ENCODE measurements at regions not wholly inside any gene's neighbourhood (a gene's known extent, or its start where the extent isn't known, plus 50 kb on each side); places are given as distances from the start of the nearest gene placed in this dataset.
A peak's percentile ranks its signal among the peaks of the same experiment; 100 is the strongest.
"Not testable (repeated sequence)": the region's sequence is repeated elsewhere in the genome, so short reads cannot be mapped to it uniquely, and the experiment has no call there.

DNA sequence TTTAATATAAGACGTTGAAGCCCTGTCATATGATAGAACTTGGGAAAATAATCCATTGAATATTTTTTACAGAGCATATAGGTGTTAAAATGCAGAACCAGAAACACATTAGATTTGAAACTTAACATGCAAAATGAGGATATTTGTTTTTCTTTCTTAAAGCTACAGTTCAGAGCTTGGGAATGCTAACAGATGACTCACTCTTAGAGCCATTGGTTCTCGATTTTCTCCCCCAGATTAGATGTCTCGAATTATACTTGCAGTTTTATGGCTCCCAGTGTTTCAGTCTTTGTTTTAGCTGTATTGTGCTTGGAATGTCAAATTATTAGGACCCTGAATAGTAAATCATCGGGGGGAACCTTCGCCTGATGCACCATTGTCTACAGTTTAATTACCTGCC is 575.7 kb upstream of the ZP4 start:
- DNase-seq (ENCODE audit: low read depth, low spot score), result peak; percentile 48

DNA sequence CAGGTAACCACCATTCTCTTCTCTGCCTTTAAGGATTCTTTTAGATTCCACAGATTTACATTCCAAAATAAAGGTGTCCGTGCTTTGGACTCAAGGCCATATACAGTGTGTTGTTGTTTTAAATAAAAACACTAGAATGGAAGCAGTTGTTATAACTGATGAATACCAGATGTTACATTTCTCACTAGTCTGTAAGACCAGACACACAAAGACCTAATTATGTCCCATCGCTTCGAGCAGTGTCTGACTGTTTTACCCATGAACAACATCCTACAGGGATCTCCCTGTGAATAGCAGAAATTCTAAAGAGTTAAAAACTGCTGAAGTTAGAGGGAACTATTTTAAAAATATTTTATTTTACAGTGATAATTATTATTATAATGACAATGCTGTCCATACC is 574.7 kb upstream of the ZP4 start:
- no peak for DNase-seq (ENCODE audit: low read depth, low spot score)

DNA sequence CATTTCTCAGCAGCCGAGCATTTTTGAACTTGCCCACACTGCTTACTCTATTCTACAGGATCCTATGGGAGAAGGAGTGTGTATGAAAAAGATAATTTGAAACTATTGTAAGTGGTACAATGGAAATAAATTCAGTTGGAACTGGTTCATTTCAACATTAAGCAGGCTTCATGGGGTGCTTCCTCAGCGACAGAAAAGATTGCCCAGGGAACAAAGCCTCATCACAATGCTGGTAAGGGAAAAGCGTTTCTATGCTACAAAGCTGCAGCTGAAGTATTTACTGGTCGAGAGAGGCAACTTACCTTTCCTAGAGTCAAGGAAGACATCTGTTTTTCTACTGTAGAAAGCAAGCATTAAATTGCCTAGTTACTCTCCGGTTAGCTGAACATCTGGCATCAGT is 568.2 kb upstream of the ZP4 start:
- DNase-seq (ENCODE audit: low read depth, low spot score), result no peak

- no peak for DNase-seq (ENCODE audit: low read depth, low spot score)
These were observed 566.9 kb upstream of the ZP4 start for GRCh38 chr1:238457610-238458009.

GRCh38 chr1:238451781-238452310 is 561.1 kb upstream of the ZP4 start:
- no peak for DNase-seq (ENCODE audit: low read depth, low spot score)

GRCh38 chr1:238450976-238451375 is 560.3 kb upstream of the ZP4 start:
- DNase-seq (ENCODE audit: low read depth, low spot score), result no peak

DNA sequence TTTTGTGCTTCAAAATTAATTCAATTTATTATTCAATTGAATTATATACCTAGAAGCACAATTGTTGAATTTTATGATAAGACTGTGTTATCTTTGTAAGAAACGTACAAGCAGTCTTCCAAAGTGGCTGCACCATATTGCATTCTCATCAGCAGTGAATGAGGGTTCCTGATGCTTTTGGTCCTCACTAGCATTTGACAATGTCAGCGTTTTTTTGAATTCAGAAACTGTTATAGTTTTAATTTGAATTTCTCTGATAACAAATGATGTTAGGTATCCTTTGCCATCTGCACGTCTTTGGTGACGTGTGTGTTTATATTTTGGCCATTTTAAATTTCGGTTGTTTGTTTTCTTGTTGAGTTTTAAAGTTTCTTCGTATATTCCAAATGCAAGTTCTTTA is 553.0 kb upstream of the ZP4 start:
- DNase-seq (ENCODE audit: low read depth, low spot score), result no peak

DNA sequence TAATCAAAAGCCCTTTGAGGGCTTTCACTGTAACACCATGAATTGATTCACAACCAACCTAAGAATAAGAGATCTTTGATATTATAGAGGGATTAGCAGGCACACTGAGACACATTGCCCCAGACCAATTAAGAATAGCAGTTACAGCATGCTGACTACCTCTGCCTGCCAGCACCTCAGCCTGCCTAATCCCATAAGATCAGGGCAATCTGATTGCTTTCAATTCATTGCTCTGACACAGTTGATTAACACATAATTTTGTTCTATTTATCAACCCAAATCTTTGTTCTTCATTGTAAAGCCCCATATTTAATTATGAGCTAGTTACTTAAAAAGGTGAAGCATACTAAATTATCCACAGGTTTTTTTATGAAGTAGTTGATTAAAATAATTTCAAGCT is 548.8 kb upstream of the ZP4 start:
- no peak for DNase-seq (ENCODE audit: low read depth, low spot score)

DNA sequence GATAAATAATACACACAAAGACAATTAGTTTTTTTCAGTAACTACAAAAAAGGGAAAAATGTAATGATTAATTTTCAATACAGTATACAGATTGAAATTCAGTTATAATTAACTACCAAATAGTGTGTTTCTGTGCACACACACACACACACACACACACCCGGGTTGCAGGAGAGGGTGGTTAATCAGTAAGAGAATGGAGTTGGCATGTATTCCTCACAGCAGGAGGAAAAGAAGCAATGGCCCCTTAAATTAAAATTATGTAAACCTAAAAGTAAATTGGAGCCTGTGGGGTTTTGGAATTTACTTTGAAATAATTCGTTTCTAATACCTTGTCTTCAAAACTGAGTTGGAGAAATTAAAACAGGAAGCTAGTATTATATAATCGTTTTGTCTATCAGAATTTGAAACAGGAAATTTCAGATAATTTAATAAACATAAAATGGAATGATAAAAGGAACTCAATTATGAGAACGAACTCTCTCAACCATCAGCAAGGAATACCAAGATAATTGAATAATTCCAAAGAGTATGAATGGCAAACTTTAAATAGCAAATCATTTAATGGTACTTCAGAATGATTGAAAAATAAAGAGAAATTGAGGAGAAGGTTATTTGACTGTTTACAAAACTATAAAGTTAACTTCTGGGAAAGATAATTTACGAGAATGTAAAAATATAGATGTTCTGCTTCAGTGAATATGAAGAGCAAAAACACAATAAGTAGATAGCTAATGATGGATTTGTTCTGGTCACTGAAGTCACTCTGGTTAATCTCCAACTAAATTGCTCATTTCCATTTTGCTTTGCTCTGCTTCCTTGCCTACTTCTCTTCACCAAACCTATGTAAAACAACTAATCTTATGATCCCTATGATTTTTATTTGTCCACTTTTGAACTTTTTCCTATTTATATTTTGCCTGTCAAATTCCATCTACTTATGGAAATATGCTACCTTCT is 547.9 kb upstream of the ZP4 start:
- no peak for DNase-seq (ENCODE audit: low read depth, low spot score)

DNA sequence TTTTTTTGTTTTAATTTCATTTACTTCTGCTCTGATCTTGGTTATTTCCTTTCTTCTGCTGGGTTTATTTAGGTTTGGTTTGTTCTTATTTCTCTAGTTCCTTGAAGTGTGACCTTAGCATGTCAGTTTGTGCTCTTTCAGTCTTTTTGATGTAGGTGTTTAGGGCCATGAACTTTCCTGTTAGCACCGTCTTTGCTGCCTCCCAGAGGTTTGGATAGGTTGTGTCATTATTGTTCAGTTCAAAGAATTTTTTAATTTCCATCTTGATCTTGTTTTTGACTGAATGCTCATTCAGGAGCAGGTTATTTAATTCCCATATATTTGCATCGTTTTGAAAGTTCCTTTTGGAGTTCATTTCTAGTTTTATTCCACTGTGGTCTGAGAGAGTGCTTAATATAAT is 539.0 kb upstream of the ZP4 start:
- not testable (repeated sequence) for DNase-seq (ENCODE audit: low read depth, low spot score)

DNA sequence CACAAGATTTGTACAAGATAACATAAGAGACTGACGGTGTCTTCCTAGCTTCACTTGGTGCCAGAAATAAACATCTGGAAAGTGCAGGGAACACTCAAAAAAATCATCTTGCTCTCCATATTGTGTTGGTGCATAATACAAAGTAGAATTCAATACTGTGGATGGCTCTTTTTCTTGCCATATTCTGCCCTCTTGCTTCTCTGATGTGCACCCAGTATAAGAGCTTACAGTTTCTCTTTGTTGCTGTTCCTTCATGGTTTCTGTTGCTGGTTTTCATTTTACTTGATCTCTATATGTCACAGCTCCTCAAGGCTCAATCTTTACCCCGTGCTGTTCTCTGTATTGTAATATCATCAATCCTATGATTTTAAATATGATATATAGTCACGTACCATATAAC is 528.5 kb upstream of the ZP4 start:
- DNase-seq (ENCODE audit: low read depth, low spot score), result no peak

DNA sequence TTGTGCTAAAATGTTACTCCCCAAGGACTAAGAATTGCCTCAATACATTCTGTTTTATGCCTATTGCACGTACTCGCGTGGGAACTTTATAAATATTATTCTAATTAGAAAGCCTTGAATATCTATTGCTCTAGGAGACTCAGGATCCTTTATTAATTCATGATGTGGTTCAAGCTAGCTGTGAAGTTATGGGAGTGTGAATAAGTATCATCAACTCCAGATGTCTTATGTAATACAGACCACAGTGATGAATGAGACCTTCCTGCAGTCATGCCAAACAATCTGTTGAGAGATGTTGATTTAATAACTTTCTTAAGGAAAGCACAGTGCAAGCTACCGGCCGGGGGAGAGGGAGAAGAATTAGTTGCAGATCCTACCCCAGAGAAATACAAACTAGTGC is 519.2 kb upstream of the ZP4 start:
- DNase-seq (ENCODE audit: low read depth, low spot score), result peak; percentile 72

DNA sequence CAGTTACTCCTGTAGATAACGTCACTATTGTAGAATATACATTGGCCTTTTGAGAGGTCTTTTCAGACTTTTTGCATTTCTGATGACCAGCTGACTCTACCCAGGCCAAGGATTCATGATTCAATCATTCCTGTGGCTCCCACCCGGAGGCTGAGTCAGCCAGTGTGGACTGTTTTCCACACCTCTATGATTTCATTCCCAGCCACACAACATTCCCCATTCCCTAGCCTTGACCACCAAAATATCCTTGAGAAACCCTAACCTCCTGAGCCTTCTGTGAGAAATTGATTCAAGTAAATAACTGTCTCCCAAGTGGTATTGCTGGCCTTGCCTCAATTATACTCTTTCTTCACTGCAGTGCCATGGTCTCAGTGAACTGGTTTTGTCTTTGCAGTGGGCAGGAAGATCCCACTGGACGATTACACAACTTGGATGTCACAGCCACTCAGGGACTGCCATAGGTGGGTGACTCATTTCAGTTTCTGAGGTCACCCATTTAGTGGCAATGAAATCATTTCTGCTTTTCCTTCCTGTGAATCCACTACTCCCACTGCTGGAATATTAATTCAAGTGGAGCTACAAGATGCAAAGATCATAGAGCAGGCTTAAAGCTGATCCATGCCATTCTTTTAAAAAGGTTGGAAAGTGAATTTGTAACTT is 518.6 kb upstream of the ZP4 start:
- peak; percentile 97 for DNase-seq (ENCODE audit: low read depth, low spot score)

DNA sequence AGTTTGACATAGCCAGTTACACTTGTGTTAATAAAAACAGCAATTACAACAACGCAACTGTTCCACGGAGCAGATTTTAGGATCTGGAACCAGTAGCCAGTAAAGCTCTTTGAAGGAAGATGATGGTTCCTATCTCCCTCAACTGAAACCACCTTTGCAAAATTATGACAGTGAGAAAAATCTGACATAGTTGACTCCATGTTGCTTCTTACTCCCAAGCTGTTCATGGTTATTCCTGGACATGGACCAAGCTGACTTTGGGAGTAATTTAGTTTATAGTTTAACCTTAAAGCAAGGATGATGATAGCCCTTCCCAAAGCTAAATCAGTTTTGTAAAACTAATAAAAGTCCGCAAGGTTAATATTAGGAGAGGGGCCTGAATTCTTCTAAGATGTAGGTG is 518.0 kb upstream of the ZP4 start:
- DNase-seq (ENCODE audit: low read depth, low spot score), result no peak

GRCh38 chr1:238406098-238406860 is 515.6 kb upstream of the ZP4 start:
- DNase-seq (ENCODE audit: low read depth, low spot score), result no peak

DNA sequence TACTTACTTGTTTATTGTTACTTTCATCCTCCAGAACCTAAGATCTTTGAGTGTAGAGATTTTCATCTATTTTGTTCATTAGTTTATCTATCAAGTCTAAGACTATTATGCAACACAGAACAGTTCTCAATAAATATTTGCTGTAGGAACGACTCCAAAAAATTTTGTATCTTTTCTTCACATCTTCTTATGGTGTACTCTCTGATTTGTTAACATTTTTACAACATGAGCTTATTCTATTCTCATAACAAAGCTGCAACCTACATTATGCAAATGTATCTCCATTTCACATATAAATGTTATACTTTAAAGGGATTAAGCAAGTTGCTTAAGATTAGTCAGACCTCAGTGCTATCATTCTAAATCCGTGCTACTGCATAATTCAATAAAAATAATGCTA is 514.2 kb upstream of the ZP4 start:
- DNase-seq (ENCODE audit: low read depth, low spot score), result no peak

GRCh38 chr1:238404481-238404880 is 513.8 kb upstream of the ZP4 start:
- DNase-seq (ENCODE audit: low read depth, low spot score), result peak; percentile 47

DNA sequence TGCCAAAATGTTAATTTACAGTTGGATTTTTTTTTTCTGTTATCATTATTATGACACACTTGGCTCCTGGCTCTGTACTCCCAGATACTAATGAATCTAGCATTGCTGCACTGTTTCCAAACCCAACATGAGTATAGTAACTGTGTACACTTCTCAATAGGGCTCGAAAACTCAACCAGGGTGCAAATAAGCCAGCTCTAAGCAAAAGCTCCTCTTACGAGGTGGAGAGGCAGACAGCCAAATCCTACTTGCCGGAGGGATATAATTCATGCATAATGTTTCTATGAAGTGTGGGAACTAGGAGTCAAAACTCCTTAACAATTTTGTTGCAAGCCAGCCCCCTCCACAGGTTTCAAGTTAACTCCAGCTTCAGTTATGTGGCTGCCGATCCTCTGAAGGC is 510.4 kb upstream of the ZP4 start:
- DNase-seq (ENCODE audit: low read depth, low spot score), result peak; percentile 13

DNA sequence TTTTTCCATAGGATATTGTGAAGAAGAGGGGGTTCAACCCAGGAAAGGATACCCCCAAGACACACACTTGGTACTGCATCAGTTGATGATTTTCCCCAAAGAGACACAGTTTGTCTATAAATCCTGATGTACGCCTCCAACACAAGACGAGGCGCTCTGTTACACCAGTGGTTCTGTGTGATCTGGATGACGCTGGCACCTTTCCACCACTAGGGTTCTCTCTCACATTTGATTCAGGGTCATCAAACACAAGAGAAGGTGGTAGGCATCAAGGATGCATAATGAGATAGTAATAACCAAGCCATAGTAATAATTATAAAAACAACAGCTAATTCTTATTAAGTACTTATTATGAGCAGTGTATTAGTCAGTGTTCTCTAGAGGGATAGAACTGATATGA is 508.8 kb upstream of the ZP4 start:
- no peak for DNase-seq (ENCODE audit: low read depth, low spot score)

- DNase-seq (ENCODE audit: low read depth, low spot score), result no peak
These were observed 505.4 kb upstream of the ZP4 start for GRCh38 chr1:238396140-238396539.

GRCh38 chr1:238384381-238384780 is 493.7 kb upstream of the ZP4 start:
- no peak for DNase-seq (ENCODE audit: low read depth, low spot score)

DNA sequence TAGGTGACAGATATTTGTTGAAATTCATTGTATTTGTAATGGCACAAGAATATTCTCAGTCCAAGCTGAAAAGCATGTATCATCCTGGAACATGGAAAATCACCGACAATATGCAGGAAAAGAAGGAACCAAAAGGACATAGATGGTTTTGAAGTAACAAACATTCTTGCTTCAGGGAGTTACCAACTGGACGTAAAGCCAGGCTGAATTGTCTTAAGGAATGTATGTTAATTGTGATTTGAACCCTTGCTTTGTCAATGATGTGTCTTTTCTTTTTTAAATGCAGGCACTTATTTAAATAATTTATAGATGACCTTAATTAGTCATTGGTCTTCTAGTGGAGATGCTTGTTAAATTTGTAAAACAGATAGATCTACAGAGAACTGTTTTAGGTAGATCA is 489.4 kb upstream of the ZP4 start:
- DNase-seq (ENCODE audit: low read depth, low spot score), result no peak
